ENCODE measurements at regions not wholly inside any gene's neighbourhood (a gene's known extent, or its start where the extent isn't known, plus 50 kb on each side); places are given as distances from the start of the nearest gene placed in this dataset.
A peak's percentile ranks its signal among the peaks of the same experiment; 100 is the strongest.

GRCh38 chr4:31557437-31557836 is 837.3 kb downstream of the PCDH7 start:
- Histone ChIP-seq H2BK15ac (ENCODE audit: low read depth, low read length) (no peak overlapping the region), H2AFZ (ENCODE audit: low read length) (no peak overlapping the region), H3K23me2 (ENCODE audit: insufficient read length, low read depth, low read length, poor library complexity, severe bottlenecking) (no peaks in the 10 kb centered on the region), H3K79me2 (ENCODE audit: insufficient read depth, low read length) (no peaks in the 10 kb centered on the region), H3K9ac (ENCODE audit: extremely low read depth, insufficient read length, low read length) (no peak overlapping the region), H2BK20ac (ENCODE audit: low read depth, low read length, poor library complexity, severe bottlenecking) (no peak overlapping the region), H2BK5ac (ENCODE audit: insufficient read length, low read length) (no peak overlapping the region), H3K56ac (ENCODE audit: insufficient read length, low read depth, low read length) (no peak overlapping the region), H3K9me3 (ENCODE audit: control insufficient read depth, low read depth, low read length) (no peaks in the 10 kb centered on the region), H2BK120ac (ENCODE audit: low read depth, low read length, poor library complexity, severe bottlenecking) (no peak overlapping the region), H4K5ac (ENCODE audit: insufficient read length, low read depth, low read length) (no peak overlapping the region), H3K23ac (ENCODE audit: insufficient read length, low read depth, low read length) (no peak overlapping the region), H3K4ac (ENCODE audit: low read depth, low read length) (no peak overlapping the region), H2BK12ac (ENCODE audit: insufficient read length, low read depth, low read length) (no peak overlapping the region), H3K4me1 (ENCODE audit: insufficient read depth, low read length) (no peaks in the 10 kb centered on the region), H4K8ac (replicated peaks; ENCODE audit: insufficient read length, low read depth, low read length) (no peak overlapping the region), H3K14ac (ENCODE audit: insufficient read depth, low read length) (no peak overlapping the region), H3K18ac (ENCODE audit: insufficient read length, low read depth, low read length) (no peak overlapping the region), H3K27ac (ENCODE audit: insufficient read length, low read depth, low read length) (no peak overlapping the region), H4K91ac (ENCODE audit: insufficient read length, low read depth, low read length) (no peak overlapping the region), H3K27me3 (ENCODE audit: insufficient read depth, low read length) (no peaks in the 10 kb centered on the region), H3T11ph (ENCODE audit: low read length) (no peak overlapping the region), H3K4me2 (ENCODE audit: insufficient read depth, insufficient read length, low read length) (no peak overlapping the region), H3K79me1 (ENCODE audit: insufficient read depth, low read depth, low read length, poor library complexity, severe bottlenecking) (no peaks in the 10 kb centered on the region), H2AK5ac (ENCODE audit: insufficient read length, low read length) (no peak overlapping the region), H4K20me1 (ENCODE audit: control insufficient read depth, insufficient read depth, insufficient read length) (no peaks in the 10 kb centered on the region)
- peak overlapping the region in 1 of 3 experiments; percentile 81; a peak in 1 of 7 replicates for H3K27ac Mint-ChIP-seq
- no peak for DNase-seq
- no peaks in the 10 kb centered on the region for H3K27me3 Mint-ChIP-seq (ENCODE audit: low read depth)
- H3K4me3 Mint-ChIP-seq: no peak overlapping the region
- no peak for TF ChIP-seq CTCF (conservative IDR thresholded peaks at IDR 0.05)
- peaks cover 0 to 5% (median 0%) of the 10 kb centered on the region in 3 experiments; a peak in 2 of 7 replicates for H3K36me3 Mint-ChIP-seq (ENCODE audit: insufficient read depth in 1 of 3, low read depth in 3 of 3)
- no peaks in the 10 kb centered on the region for H3K4me1 Mint-ChIP-seq
- H3K9me3 Mint-ChIP-seq: peaks cover 4 to 5% of the 10 kb centered on the region in 2 experiments; a peak in 3 of 5 replicates
- WGBS (ENCODE audit: extremely low coverage, insufficient read length, low lambda C conversion rate): no CpG with 5 or more reads among the region's 2 CpGs

All from H9 (cell line).